ENCODE measurements at regions not wholly inside any gene's neighbourhood (a gene's known extent, or its start where the extent isn't known, plus 50 kb on each side); places are given as distances from the start of the nearest gene placed in this dataset.

DNA sequence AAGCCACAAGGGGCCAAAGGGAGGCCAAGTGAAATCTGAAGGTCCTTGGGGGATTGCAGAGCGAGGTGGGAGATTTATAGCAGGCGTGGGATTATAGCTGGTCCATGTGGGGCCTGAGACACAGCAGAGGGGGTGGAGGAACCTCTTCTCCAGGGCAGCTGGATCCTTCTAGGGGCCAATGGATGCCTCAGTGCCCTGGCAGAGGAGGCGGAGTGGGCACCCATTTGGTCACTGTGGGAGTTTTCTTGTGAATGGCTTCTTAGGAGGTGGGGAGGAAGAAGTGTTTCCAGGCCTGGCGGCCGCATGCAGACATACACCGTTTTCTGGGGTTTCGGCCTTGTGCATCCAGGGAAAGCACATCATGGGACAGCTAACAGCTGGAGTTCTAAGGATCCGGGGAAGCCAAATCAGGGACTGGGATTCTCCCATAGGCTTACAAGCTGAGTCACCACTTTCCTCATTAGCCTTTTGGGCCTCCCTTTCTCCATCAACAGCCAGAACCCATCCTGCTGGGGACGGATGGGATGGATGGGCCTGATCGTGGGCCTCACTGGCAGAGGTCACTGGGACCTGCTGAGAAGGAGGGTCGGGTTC lies 76.5 kb downstream of the RHOU start:
- Histone ChIP-seq H3K36me3 (no peaks in the 10 kb centered on the region), H3K9me3 (no peaks in the 10 kb centered on the region), H3K4me3 (no peak overlapping the region), H3K27me3 (peaks cover 0 to 10% (median 0%) of the 10 kb centered on the region in 9 donors), H3K4me1 (peaks cover 0 to 27% (median 0%) of the 10 kb centered on the region in 12 donors), H3K27ac (peak overlapping the region in 1 of 12 donors; percentile 87)
- TF ChIP-seq, protein P1, sequence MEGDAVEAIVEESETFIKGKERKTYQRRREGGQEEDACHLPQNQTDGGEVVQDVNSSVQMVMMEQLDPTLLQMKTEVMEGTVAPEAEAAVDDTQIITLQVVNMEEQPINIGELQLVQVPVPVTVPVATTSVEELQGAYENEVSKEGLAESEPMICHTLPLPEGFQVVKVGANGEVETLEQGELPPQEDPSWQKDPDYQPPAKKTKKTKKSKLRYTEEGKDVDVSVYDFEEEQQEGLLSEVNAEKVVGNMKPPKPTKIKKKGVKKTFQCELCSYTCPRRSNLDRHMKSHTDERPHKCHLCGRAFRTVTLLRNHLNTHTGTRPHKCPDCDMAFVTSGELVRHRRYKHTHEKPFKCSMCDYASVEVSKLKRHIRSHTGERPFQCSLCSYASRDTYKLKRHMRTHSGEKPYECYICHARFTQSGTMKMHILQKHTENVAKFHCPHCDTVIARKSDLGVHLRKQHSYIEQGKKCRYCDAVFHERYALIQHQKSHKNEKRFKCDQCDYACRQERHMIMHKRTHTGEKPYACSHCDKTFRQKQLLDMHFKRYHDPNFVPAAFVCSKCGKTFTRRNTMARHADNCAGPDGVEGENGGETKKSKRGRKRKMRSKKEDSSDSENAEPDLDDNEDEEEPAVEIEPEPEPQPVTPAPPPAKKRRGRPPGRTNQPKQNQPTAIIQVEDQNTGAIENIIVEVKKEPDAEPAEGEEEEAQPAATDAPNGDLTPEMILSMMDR (IDR thresholded peaks at IDR 0.05) = no peak
- no peak for TF ChIP-seq POLR2A (IDR thresholded peaks at IDR 0.05)
- ATAC-seq (no peak), DNase-seq (no peak)
- intact Hi-C loops (cut with DNase I) = no loop called here
- WGBS, 4 donors = 84 to 87% (median 86%) methylated on average over 11 of the region's 11 CpGs

DNA sequence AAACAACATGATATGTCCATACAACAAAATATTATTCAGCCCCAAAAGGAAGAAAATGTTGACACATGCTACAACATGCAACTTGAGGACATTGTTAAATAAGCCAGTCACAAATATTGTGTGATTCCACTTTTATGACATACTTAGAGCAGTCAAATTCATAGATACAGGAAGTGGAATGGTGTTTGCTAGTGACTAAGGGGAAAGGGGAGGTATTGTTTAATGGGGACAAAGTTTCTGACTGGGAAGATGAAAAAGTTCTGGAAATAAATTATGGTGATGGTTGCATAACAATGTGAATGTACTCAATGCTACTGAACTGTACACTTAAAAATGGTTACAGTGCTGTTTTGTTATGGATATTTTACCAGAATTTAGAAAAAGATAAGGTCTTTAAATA lies 77.7 kb downstream of the RHOU start:
- Histone ChIP-seq H3K4me3 (no peak overlapping the region), H3K27me3 (peaks cover 0 to 13% (median 0%) of the 10 kb centered on the region in 9 donors), H3K36me3 (no peaks in the 10 kb centered on the region), H3K4me1 (peaks cover 0 to 27% (median 0%) of the 10 kb centered on the region in 12 donors), H3K27ac (no peak overlapping the region), H3K9me3 (no peaks in the 10 kb centered on the region)
- intact Hi-C loops (cut with DNase I) = no loop called here
- TF ChIP-seq, protein P1 (IDR thresholded peaks at IDR 0.05) = no peak
- TF ChIP-seq POLR2A (IDR thresholded peaks at IDR 0.05) = no peak
- ATAC-seq (no peak), DNase-seq (no peak)

DNA sequence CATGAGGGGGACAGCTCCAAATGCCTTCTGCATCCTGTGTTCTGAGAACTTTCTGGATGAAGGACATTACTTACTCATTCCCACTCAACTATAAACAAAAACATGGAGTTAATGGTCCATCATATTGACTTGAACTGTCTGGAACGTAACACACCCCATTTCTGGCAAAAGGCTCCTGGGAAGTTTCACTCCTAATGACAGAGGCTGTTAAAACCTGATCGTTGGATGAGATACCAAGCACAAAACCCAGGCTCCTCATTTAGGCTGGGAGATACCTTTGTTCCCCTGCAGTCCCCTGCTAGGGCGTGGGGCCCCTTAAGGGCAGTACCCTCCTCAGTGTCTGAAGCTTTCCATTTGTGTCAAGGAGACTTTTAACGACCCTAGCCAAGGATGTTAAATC lies 78.9 kb downstream of the RHOU start:
- peaks cover 0 to 13% (median 0%) of the 10 kb centered on the region in 9 donors for H3K27me3 ChIP-seq
- H3K36me3 ChIP-seq = no peaks in the 10 kb centered on the region
- no peak overlapping the region for H3K27ac ChIP-seq
- DNase-seq (no peak), ATAC-seq (no peak)
- intact Hi-C loops (cut with DNase I) = no loop called here
- TF ChIP-seq, protein P1 (IDR thresholded peaks at IDR 0.05) = no peak
- 34 to 37% (median 36%) methylated on average over 4 of the region's 4 CpGs for WGBS, 4 donors
- H3K9me3 ChIP-seq = no peaks in the 10 kb centered on the region
- H3K4me3 ChIP-seq = no peak overlapping the region
- H3K4me1 ChIP-seq = peaks cover 0 to 27% (median 0%) of the 10 kb centered on the region in 12 donors

DNA sequence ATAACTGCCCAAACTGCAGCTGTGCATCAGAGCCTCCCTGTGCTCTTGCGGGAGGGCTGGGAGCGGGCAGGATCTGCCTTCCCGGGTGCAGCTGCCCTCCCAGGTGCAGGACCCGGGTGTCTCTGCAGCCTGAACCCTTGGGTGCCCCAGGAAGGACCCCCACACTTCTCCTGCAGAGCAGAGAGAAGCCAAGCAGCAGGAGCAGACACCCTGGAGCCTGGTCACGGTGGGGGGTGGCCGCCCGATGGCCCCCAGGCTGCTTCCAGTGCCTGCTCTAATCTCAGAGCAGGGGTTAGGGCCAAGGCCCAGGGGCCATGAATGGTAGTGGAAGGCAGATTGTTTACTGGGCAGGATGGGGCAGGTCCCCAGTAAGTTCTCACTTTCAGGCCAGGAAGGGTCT lies 83.0 kb downstream of the RHOU start:
- 80 to 100% (median 82%) methylated on average over 1 to 7 of the region's 7 CpGs; no CpG with 5 or more reads in 1 of the 4 donors for WGBS, 4 donors
- DNase-seq (no peak), ATAC-seq (no peak)

More for the DNA sequence above, 83.0 kb downstream of the RHOU start:
- no peak overlapping the region for H3K27ac ChIP-seq
- H3K9me3 ChIP-seq = no peaks in the 10 kb centered on the region
- peaks cover 0 to 13% (median 0%) of the 10 kb centered on the region in 9 donors for H3K27me3 ChIP-seq
- H3K36me3 ChIP-seq = no peaks in the 10 kb centered on the region
- TF ChIP-seq, protein P1 (IDR thresholded peaks at IDR 0.05) = no peak
- TF ChIP-seq POLR2A (IDR thresholded peaks at IDR 0.05) = no peak
- intact Hi-C loops (cut with DNase I) = no loop called here
- no peak overlapping the region for H3K4me3 ChIP-seq
- H3K4me1 ChIP-seq = no peaks in the 10 kb centered on the region
